DMS153 (cell line): ENCODE measurements at regions not wholly inside any gene's neighbourhood (a gene's known extent, or its start where the extent isn't known, plus 50 kb on each side); places are given as distances from the start of the nearest gene placed in this dataset.

Experiments used
- DNase-seq: peaks from one replicate; lab custom pipeline; 2025; lab: John Stamatoyannopoulos, UW

DNA sequence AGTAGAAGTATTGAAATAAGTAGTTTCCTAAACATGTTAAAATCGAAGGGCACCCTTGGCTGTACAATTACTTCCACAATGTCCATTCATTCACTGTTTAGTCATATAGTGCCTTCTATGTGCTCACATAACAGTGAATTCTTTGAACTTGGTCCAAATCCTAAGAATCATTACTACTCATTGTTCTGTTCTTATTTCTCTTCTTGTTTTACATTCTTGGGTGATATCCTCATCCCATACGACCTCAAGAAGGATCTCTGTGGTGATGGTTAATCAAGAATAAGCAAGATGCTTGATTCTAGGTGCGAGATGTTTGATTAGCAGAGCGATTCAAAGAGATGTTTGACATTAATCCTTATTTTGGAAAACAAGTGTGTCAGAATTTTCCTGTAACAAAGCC is 667.4 kb upstream of the ZP4 start:
- DNase-seq: no peak

DNA sequence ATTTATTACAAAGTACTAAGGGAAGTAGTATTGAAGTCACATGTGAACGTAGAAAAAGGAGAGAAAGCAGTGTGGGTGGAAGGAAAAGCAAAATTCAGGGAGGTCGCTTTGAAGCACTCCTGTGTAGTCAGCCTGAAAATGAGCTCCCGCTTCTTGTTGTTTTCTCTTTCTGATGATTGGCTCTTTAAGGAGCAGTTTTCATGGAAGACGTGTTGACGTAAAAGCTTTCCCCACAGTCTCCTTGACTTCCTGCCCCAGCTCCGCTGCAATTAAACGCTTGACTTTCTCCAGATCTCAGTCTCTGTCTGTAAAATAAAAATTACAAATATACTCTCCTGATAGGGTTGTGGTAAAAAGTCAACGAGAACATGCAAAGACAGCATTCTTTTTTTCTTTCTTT is 661.5 kb upstream of the ZP4 start:
- no peak for DNase-seq

GRCh38 chr1:238549137-238549536 is 658.4 kb upstream of the ZP4 start:
- DNase-seq: no peak

DNA sequence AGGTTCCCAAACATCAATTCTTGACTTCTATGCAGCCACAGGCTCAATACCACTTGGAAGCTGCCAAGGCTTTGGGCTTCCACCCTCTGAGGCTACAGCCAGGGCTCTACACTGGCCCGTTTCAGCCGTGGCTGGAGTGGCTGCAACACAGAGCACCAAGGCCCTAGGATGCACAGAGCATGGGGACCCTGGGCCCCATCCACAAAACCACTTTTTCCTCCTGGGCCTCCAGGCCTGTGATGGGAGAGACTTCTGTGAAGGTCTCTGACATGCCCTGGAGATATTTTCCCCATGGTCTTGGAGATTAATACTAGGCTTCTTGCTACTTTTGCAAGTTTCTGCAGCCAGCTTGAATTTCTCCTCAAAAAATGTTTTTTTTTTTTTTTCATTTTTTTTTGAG is 655.4 kb upstream of the ZP4 start:
- no peak for DNase-seq

- DNase-seq: no peak
Measured at GRCh38 chr1:238537641-238538040, 646.9 kb upstream of the ZP4 start.

GRCh38 chr1:238530209-238530851 is 639.6 kb upstream of the ZP4 start:
- DNase-seq: no peak

DNA sequence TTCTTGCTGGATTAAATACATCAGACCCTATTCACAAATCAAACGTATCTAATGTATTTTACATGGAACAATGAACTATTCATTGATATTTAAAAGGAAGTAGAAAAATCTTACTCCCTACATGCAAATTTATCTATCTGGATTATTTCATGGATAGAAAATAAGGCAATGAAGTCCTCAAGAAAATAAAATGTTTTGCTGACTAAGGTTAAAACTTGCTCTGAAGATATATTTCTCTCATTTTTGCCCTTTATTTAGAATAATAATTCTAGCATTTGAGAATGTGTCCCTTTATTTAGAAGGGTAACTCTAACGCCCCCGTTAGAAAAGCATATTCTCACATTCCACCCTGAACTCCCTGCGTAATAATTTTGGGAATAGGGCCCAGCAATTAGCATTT is 627.0 kb upstream of the ZP4 start:
- DNase-seq: no peak

DNA sequence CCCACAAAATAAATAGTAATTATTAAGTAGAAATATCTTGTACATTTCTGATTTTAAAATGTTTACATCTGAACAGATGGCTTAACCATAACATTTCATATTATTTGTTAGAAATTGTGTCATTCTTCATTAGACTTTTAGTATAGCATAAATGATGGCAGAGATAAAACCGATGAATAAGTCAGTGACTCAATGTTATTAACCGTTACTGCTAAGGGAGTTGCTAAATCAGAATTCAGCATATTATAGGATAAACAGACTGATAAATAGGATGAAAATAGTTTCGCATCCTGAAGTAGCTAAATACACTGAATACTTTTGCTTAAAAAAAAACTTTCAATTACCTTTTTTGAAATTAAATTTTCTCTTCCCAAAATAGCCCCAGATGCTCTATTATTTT is 610.6 kb upstream of the ZP4 start:
- no peak for DNase-seq

DNA sequence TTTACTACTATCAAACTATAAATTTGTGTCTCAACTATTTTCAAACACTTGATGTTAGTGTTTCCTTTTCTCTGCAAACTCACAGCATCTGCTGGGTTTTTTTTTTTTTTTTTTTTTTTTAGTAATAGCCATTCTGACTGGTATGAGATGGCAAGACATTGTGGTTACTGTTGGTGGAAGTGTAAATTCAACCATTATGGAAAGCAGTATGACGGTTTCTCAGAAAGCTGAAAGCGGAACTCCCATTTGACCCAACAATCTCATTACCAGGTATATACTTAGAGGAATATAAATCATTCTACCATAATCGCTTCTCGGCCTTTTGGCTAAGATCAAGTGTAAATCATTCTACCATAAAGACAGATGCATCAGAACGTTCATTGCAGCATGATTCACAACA is 608.3 kb upstream of the ZP4 start:
- DNase-seq: no peak

DNA sequence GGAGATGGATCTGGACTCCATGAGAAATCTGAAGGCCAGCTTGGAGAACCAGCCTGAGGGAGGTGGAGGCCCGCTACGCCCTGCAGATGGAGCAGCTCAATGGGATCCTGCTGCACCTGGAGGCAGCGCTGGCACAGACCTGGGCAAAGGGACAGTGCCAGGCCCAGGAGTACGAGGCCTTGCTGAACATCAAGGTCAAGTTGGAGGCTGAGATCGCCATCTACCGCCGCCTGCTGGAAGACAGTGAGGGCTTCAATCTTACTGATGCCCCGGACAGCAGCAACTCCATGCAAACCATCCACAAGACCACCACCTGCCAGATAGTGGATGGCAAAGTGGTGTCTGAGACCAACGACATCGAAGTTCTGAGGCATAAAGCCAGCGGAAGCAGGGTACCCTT is 601.5 kb upstream of the ZP4 start:
- DNase-seq: no peak

- DNase-seq: no peak
Measured at GRCh38 chr1:238491265-238491664, 600.5 kb upstream of the ZP4 start.

GRCh38 chr1:238489006-238489405 is 598.3 kb upstream of the ZP4 start:
- no peak for DNase-seq

- DNase-seq: no peak
Measured at GRCh38 chr1:238488401-238488800, 597.7 kb upstream of the ZP4 start.

DNA sequence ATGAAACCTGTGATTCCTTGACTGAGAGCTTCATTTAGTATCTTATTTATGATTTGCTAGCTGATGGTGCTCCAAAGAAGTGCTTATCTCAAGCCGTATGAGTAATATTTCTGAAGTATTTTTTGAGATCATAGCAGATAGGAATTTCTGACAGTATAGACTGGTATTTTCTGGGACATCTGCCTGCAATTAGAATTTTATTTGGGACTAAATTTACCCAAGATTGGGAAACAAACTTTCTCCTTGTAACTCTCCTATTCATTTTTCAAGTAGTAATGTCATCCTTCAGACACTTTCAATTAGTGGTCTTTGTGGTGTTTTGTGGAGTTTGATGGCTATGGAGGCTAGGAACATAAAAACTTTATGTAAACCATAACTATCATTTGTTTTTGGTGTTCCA is 597.2 kb upstream of the ZP4 start:
- no peak for DNase-seq

DNA sequence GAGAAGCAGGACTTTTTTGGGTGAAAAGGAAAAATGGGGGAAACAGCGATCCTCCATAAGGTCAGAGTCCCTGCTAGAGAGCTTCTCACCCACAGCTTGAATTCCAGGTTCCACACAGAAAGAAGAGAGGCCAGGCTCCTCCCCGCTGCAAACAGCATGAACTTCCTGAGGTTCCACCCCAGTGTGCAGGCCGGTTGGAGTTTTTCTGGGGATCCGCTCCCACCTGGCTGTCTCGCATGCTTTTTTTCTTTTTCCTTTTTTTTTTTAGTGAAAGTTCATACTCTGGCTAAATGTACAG is 595.1 kb upstream of the ZP4 start:
- no peak for DNase-seq

DNA sequence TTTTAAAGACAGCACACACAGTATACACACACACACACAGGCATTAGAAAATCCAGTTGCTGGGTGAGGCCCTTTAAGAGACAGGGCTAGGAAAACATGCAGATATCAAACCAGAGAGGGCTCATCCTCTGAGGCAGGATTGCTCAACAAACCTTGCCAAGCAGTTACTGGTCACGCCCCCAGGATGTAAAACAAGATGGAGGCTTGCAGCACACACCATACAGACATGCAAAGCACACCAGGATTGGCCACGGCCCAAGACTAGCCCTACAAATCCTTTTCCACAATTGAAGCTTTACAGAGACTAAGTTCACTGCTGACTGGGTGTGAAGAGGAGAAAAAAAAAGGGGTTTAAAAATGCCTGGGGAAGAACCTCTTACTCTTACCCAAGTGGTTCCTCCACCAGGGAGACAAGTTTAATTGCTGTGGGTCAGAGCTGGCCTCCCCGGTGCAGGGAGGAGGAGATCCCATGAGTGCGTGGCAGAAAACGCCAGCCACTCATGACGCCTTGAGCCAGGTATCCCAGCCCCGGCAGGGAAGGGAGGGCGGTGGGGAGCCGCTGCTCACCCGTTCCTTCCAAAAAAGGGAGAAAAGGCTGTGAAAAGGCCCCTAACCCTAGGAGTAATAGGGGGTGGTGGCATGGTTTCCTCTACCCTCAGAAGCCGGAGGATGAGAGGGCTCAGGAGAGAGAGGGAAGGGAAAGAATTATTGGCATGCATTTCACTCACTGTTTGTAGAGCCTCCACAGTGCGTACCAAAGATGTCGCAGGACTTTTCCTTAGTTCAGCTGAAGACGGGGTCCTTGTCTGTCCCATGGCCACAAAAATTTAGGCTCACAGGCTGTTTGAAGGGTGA is 594.6 kb upstream of the ZP4 start:
- DNase-seq: no peak

DNA sequence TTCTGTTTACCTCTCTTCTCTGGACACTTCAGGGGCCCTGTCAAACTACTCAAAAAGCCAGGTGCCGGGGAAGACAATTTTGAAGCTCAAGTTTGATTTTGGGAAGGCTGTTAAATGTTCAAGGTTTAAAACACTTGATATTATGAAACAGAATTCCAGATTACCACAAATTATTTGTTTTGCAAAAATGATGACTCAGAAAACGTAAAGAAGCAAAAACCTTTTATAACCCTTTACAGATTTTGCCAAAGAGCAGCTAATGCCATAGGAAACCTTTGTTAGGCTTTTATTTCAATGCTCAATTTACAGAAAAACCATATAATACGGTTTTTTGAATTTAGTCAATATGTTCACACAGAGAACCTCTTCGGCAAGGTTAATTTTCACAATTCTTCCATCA is 593.4 kb upstream of the ZP4 start:
- DNase-seq: no peak

DNA sequence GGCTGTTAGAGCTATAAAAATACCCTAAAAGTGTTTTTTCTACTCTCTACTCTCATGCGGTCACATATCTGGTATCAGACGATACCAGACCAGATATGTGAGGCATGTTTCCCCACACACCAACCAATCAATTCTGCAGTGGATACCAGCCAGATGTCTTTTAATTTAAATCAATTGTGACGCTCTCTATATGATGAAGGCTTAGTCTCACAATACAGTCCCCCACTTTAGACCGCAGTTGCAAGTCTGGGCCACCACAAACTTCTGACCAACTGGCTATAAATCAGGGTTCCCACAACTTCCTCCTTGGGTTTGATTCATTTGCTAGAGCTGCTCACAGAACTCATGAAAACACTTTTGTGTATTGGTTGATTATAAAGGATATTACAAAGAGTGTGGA is 586.1 kb upstream of the ZP4 start:
- DNase-seq: no peak

- DNase-seq: no peak
Measured at GRCh38 chr1:238475712-238476111, 585.0 kb upstream of the ZP4 start.

DNA sequence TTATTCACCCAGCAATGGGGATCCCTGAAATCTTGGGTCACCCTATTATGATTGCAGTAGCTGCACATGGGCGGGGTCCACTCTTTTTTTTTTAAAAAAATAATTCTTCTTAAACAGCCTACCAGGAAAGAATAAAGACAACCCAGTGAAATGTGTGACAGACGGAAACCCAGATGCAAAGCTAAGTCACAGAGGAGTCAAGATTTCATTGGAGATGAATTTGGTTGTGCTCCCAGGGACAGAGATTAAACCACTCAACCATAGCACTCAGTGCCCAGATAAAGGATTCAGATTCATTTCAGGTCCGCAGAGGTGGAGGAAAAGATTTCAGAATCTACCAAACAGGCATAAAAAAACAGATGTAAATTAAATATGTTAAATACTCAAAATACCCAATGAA is 583.5 kb upstream of the ZP4 start:
- no peak for DNase-seq

DNA sequence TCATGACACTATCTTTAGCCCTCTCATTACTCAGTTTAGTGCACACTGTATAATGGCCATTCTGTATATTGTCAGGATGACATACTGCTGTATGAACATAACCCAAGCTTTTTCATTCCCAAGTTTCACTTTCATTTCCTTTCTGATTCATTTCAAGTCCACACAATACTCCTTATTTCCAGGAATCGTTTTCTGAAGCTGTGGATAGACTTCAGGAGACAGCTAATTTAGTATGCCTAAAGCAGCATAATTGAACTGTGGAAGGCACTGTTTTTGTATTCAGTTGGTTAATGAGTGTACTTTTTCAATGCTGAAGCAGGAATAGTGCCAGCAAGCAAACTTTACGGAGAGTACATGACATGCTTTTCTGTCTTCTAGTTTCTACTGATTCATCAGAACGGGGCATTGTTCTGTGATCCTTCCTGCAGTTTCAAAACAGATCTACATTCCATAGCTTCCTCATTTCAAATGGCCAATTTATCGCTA is 578.5 kb upstream of the ZP4 start:
- DNase-seq: no peak

DNA sequence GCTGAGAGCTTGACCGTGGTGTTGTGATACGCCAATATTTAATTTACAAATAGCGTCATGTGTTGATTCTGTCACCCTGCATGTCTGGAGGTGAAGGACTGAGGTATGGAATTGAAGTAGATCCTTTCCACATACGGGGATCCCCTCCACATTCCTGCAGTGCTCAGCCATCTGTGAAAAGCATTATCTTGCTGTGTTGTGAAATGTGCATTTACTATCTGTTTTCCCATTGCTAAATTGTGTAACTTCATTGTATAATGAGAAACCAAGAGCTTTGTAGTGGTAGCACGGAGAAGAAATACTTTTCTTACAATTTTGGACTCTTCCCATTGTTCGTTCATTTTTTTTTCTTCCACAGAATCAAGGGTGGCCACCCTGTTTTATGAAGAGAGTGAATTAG is 577.3 kb upstream of the ZP4 start:
- no peak for DNase-seq

DNA sequence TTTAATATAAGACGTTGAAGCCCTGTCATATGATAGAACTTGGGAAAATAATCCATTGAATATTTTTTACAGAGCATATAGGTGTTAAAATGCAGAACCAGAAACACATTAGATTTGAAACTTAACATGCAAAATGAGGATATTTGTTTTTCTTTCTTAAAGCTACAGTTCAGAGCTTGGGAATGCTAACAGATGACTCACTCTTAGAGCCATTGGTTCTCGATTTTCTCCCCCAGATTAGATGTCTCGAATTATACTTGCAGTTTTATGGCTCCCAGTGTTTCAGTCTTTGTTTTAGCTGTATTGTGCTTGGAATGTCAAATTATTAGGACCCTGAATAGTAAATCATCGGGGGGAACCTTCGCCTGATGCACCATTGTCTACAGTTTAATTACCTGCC is 575.7 kb upstream of the ZP4 start:
- DNase-seq: no peak

GRCh38 chr1:238465449-238465848 is 574.7 kb upstream of the ZP4 start:
- no peak for DNase-seq
